Mucosa of rectum (tissue), 2 donors: ENCODE measurements at regions not wholly inside any gene's neighbourhood (a gene's known extent, or its start where the extent isn't known, plus 50 kb on each side); places are given as distances from the start of the nearest gene placed in this dataset.
"Not testable (repeated sequence)": the region's sequence is repeated elsewhere in the genome, so short reads cannot be mapped to it uniquely, and the experiment has no call there.

ENCODE experiments used
- H3K27ac ChIP-seq, 2 donors: one replicate each; pipeline ENCODE4 v1.7.0; 2013; ENCODE audit warnings: inconsistent platforms in 2 of 2, low read depth in 2 of 2, low read length in 2 of 2
- H3K27me3 ChIP-seq, 2 donors: one replicate each; pipeline ENCODE4 v1.7.0; 2013; ENCODE audit warnings: low read length in 2 of 2; ENCODE audit not compliant: control insufficient read depth in 2 of 2, insufficient read depth in 2 of 2
- H3K36me3 ChIP-seq, 2 donors: one replicate each; pipeline ENCODE4 v1.7.0; 2013; ENCODE audit warnings: low read length in 2 of 2; ENCODE audit not compliant: control insufficient read depth in 2 of 2, insufficient read depth in 2 of 2
- H3K4me1 ChIP-seq, 2 donors: one replicate each; pipeline ENCODE4 v1.7.0; 2013; ENCODE audit warnings: low read length in 2 of 2, mild to moderate bottlenecking in 1 of 2; ENCODE audit not compliant: control insufficient read depth in 2 of 2, insufficient read depth in 2 of 2
- H3K4me3 ChIP-seq, 2 donors: one replicate each; pipeline ENCODE4 v1.7.0; 2013; ENCODE audit warnings: low read length in 2 of 2
- H3K9ac ChIP-seq, 2 donors: one replicate each; pipeline ENCODE4 v1.7.0; 2013; ENCODE audit warnings: low read length in 2 of 2, low read depth in 1 of 2, mild to moderate bottlenecking in 1 of 2
- H3K9me3 ChIP-seq, 2 donors: one replicate each; pipeline ENCODE4 v1.7.0; 2013; ENCODE audit warnings: low read length in 2 of 2; ENCODE audit not compliant: control insufficient read depth in 2 of 2
- donor health status: healthy.
- donor health status: Normal muscosa, but diverticular disease.

DNA sequence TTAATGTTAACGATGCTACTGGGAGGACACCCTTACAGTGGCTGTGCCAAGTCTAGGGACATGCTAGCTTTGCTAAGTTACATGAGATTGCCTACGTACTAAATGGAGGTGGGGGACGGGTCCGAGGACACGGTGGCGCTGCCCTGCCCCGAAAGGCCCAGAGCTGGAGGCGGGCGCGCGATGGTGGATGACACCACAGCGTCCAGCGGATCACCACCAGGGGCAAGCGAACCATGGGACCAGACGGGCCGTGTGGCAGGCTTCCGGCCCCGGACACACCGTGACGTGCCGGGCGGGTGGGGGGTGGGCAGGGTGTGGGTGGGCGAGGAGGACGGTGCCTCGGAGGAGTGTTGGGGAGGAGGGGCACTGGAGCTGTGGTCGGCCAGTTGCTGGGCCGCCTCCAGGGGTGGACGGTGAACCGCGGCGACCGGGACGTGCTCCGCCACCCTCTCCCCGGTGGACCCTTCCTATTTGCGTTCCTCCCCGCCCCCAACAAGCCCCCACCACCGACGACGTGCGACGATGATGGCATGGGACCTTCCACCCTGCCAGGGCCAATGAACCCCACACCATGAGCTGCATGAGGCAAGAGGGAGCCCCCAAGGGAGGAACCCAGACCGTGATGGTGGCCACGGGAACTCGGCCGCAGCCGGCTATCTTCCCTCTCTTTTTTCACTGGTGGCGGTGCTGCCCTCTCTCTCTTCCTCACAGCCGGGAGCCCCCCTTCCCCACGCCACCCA, 773.3 kb upstream of the DEFB115 start:
- peaks cover 0 to 5% of the 10 kb centered on the region in 2 donors for H3K9me3 ChIP-seq
- no peak overlapping the region for H3K27ac ChIP-seq
- no peak overlapping the region for H3K4me3 ChIP-seq
- H3K27me3 ChIP-seq: no peaks in the 10 kb centered on the region
- no peak overlapping the region for H3K9ac ChIP-seq
- H3K36me3 ChIP-seq: no peaks in the 10 kb centered on the region
- no peaks in the 10 kb centered on the region for H3K4me1 ChIP-seq

DNA sequence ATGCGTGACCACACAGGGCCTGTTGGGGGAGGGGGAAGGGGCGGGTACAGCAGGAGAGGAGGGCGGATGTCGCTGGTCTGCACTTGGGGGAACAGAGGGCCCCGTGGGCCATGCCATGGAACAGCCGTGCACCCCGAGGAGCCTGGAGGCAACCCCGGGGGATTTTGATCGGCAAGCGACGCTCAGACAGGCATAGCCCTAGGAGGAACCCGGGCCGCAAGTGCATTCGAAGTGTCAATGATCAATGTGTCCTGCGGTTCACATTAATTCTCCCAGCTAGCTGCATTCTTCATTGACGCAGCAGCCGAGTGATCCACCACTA, 772.8 kb upstream of the DEFB115 start:
- no peak overlapping the region for H3K27ac ChIP-seq
- H3K27me3 ChIP-seq: no peaks in the 10 kb centered on the region
- H3K4me3 ChIP-seq: no peak overlapping the region
- peaks cover 0 to 5% of the 10 kb centered on the region in 2 donors for H3K9me3 ChIP-seq
- no peaks in the 10 kb centered on the region for H3K4me1 ChIP-seq
- H3K9ac ChIP-seq: no peak overlapping the region
- H3K36me3 ChIP-seq: no peaks in the 10 kb centered on the region

DNA sequence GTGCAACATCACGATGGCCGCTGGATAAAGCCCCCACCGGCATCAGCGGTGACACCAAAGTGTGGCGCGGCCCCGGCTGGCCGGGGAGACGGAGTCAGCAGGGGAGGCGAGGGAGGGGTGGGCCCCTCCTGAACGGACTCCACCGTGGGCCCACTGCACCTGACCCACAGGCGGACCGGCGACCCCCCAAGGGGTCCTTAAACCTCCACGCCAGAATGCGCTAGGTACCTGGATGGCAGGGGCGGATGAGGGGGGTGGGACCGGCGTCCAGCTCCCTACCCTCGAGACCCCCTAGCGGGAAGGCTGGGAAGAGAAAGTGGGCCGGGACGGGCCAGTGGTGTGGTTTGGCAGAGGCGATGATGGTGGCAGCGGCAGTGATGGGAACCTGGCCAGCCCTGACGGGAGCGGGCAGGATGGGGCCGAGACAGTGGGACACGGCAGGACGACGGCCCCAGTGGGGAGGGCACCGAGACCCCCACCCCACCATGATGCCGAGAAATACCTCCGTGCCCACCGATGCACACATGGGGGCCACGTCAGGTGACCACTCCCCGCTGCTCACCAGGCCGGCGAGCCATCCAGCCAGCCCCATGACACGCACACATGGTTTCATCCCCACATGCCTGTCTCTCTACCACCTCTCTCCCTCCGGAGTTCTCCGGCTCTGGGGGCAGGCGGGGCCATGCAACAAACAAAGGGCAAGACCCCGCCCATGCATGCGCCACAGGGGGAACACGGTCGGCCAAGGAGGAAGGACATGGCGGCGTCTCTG, 771.9 kb upstream of the DEFB115 start:
- Histone ChIP-seq H3K9ac (no peak overlapping the region), H3K27ac (no peak overlapping the region), H3K36me3 (no peaks in the 10 kb centered on the region), H3K27me3 (no peaks in the 10 kb centered on the region), H3K9me3 (peaks cover 0 to 5% of the 10 kb centered on the region in 2 donors), H3K4me1 (no peaks in the 10 kb centered on the region), H3K4me3 (no peak overlapping the region)

DNA sequence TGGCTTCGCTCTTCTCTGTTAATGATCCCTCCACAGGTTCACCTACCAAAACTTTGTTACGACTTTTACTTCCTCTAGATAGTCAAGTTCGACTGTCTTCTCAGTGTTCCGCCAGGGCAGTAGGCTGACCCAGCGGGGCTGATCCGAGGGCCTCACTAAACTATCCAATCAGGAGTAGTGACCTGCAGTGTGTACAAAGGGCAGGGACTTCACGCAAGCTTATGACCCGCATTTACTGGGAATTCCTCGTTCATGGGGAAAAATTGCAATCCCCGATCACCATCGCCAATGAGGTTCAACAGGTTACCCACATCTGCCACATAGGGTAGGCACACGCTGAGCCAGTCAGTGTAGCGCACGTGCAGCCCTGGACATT, 771.4 kb upstream of the DEFB115 start:
- Histone ChIP-seq H3K27me3 (no peaks in the 10 kb centered on the region), H3K36me3 (no peaks in the 10 kb centered on the region), H3K9me3 (peaks cover 0 to 5% of the 10 kb centered on the region in 2 donors), H3K4me3 (no peak overlapping the region), H3K9ac (no peak overlapping the region), H3K4me1 (no peaks in the 10 kb centered on the region), H3K27ac (no peak overlapping the region)

DNA sequence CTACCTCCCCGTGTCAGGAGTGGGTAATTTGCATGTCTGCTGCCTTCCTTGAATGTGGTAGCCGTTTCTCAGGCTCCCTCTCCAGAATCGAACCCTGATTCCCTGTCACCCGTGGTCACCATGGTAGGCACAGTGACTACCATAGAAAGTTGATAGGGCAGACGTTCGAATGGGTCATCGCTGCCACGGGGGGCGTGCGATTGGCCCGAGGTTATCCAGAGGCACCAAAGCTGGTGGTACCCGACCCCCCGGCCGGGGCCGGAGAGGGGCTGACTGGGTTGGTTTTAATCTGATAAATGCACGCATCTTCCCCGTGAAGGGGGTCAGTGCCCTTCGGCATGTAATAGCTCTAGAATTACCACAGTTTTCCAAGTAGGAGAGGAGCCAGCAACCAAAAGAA, 770.0 kb upstream of the DEFB115 start:
- not testable (repeated sequence) for H3K27ac ChIP-seq, H3K27me3 ChIP-seq, H3K4me3 ChIP-seq, H3K9ac ChIP-seq, H3K9me3 ChIP-seq, H3K36me3 ChIP-seq, H3K4me1 ChIP-seq

DNA sequence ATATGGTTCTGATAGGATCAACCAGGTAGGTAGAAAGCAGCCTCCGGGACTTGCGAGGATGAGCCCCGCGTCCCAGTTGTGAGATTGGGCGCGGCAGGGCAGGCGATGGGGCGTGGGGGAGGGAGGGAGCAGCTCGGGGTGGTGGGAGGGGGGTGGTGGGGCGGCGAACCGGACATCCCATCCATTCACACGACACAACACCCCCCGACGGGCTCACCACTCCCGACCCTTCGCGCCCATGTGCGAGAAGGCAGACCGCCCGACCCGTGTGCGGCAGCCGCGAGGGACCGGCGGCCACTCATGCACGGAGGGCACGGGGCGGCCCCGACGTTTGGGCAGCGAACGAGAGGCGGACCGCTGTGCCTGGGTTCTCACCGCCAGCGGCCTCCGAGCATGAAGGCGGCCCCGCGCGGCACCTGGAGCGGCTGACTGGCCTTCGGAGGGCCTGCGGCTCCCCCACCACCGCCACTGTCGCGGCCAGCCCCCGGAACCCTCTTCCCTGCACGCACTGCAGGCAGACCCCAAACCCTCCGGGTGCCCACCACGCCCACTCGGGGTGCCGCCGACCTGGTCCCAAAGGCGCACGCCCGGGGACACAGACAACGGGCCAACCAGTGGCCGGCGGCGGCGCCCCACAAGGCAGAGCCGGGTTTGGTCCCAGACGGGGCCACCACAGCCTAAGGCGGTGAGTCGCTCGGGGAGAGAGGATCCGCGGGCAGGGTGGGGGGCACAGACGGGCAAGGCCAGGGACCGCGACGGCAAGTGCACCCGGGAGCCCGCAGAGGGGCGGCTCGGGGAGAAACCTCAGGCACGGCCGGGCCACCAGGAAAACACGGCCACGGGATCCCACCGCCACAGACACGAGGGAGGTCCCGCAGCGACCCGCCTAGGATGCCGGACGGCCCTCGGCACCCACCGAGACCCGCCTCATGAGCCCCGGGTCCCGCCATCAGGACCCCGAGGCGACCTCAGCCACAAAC, 769.2 kb upstream of the DEFB115 start:
- Histone ChIP-seq H3K9me3 (peaks cover 0 to 5% of the 10 kb centered on the region in 2 donors), H3K4me1 (no peaks in the 10 kb centered on the region), H3K36me3 (no peaks in the 10 kb centered on the region), H3K9ac (no peak overlapping the region), H3K27me3 (no peaks in the 10 kb centered on the region), H3K27ac (no peak overlapping the region), H3K4me3 (no peak overlapping the region)

DNA sequence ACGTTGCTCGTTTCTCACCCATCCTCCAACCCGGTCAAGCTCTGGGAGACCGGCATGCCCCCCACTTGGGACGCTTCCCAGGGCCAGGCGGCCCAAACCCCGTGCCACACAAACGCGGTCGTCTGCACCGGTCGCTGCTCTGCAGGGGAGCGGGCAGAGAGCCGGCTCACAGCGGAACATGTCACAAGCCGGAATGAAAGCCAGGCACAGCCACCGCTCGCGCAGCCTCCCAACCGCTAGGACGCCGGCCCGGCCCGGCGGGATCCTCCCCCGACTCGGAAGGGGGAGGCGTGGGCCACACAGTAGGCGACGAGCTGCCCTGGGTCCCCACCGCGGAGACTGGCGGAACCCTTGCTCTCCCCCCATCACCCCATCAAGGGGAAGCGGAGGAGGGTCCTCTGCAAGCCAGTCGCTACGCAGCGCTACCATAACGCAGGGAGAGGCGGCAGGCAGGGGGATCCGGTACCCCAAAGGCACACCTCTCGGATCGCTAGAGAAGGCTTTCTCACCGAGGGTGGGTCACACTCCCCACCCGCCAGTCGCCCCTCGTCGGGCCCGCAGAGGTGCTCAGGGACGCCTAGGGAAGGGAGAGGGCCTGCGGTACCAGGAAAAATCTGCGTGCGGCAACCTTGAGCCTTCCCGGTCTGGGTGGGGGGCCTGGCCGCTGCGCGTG, 768.4 kb upstream of the DEFB115 start:
- Histone ChIP-seq H3K9me3 (peaks cover 0 to 3% of the 10 kb centered on the region in 2 donors), H3K27me3 (no peaks in the 10 kb centered on the region), H3K4me3 (no peak overlapping the region), H3K9ac (no peak overlapping the region), H3K36me3 (no peaks in the 10 kb centered on the region), H3K4me1 (no peaks in the 10 kb centered on the region), H3K27ac (no peak overlapping the region)

DNA sequence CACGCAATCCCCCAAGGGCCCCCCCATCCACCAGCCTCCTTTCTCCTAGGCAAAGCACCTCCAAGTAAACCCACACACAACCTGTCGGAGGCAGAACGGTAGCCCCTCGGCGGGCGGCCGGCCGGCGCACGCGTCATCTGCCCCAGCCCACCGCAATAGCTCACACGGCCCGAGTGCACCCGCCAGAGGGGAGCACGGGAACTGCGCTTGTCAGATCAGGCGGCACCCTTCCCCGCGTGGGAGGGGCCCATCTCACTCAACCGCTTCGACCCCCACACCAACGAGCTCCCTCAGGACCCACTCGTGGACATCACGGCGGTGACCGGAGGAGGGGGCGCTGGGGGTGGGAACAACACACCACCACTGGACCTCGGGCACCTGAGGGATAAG, 767.9 kb upstream of the DEFB115 start:
- Histone ChIP-seq H3K9ac (no peak overlapping the region), H3K36me3 (no peaks in the 10 kb centered on the region), H3K27me3 (no peaks in the 10 kb centered on the region), H3K9me3 (peaks cover 0 to 3% of the 10 kb centered on the region in 2 donors), H3K4me3 (no peak overlapping the region), H3K27ac (no peak overlapping the region), H3K4me1 (no peaks in the 10 kb centered on the region)

DNA sequence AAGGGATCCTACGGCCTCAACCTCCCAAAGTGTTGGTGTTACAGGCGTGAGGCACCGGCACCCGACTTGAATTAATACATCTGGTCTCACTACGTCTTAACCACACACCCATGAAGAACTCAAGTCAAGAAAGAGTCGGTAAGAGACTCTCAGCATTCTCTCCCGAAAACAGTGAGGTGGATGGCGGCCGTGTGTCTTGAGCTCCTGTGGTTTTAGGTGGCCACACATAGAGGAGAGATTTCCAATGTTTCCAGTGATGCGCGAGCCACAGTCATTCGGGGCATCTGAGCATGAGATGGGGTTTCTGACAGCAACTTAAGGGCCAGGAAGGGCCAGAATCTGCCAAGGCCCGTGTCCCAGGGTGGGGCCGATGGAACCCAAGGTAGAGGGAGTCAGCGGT, 766.4 kb upstream of the DEFB115 start:
- no peaks in the 10 kb centered on the region for H3K27me3 ChIP-seq
- H3K9me3 ChIP-seq: peaks cover 0 to 3% of the 10 kb centered on the region in 2 donors
- no peaks in the 10 kb centered on the region for H3K36me3 ChIP-seq
- H3K4me1 ChIP-seq: no peaks in the 10 kb centered on the region
- H3K4me3 ChIP-seq: no peak overlapping the region
- no peak overlapping the region for H3K27ac ChIP-seq
- H3K9ac ChIP-seq: no peak overlapping the region
